T-helper 2 cell treated with Interferon-gamma antibody and Interleukin-4, amounts not matched to agents 5 μg/mL and 100 μg/mL, for 36 hours (primary cell): ENCODE measurements at regions not wholly inside any gene's neighbourhood (a gene's known extent, or its start where the extent isn't known, plus 50 kb on each side); places are given as distances from the start of the nearest gene placed in this dataset.

Experiments
- DNase-seq: peaks from one replicate; pipeline ENCODE4 v3.0.0; 2021; ENCODE audit warnings: low spot score
- H3K27ac Mint-ChIP-seq: one replicate; pipeline ENCODE4 v1.8.0; 2021; ENCODE audit warnings: mild to moderate bottlenecking, mixed read lengths
- H3K27me3 Mint-ChIP-seq: one replicate; pipeline ENCODE4 v1.8.0; 2021; ENCODE audit warnings: low read depth, mixed read lengths
- H3K36me3 Mint-ChIP-seq: one replicate; pipeline ENCODE4 v1.8.0; 2021; ENCODE audit warnings: low read depth, mixed read lengths
- H3K4me1 Mint-ChIP-seq: one replicate; pipeline ENCODE4 v1.8.0; 2021; ENCODE audit warnings: low read depth, mixed read lengths
- H3K4me3 Mint-ChIP-seq: one replicate; pipeline ENCODE4 v1.8.0; 2022; ENCODE audit warnings: mild to moderate bottlenecking, moderate library complexity, mixed read lengths
- H3K9me3 Mint-ChIP-seq: one replicate; pipeline ENCODE4 v1.8.0; 2021; ENCODE audit warnings: mixed read lengths

GRCh38 chr9:85417674-85418073, 324.1 kb downstream of the AGTPBP1 start:
- DNase-seq, result no peak
- Mint-ChIP-seq H3K27ac (no peak overlapping the region), H3K4me3 (no peak overlapping the region), H3K9me3 (no peaks in the 10 kb centered on the region), H3K36me3 (no peaks in the 10 kb centered on the region), H3K4me1 (peaks cover 6% of the 10 kb centered on the region), H3K27me3 (peaks cover 5% of the 10 kb centered on the region)

- Mint-ChIP-seq H3K36me3 (no peaks in the 10 kb centered on the region), H3K4me1 (peaks cover 6% of the 10 kb centered on the region), H3K27ac (no peak overlapping the region), H3K4me3 (no peak overlapping the region), H3K27me3 (peaks cover 5% of the 10 kb centered on the region), H3K9me3 (no peaks in the 10 kb centered on the region)
- no peak for DNase-seq
Observed at GRCh38 chr9:85416715-85417114, 325.0 kb downstream of the AGTPBP1 start.

DNA sequence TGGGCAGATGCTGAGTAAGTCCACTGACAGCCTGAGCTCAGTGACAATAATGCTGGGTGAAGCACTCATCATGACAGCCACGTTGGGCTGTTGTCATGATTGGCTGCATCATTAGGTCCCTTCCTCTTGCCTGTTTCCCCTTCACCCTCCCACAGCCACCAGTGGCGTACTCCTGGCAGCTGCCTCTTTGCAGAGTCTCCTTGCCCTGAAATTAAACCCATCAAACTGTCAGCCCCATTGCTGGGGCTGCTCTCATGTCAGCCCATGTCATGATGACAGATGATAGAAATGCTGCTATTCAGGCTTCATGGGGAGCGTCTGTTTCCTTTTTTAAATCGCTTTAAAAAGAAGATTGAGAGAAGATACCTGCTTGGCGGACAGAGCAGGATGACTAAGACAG, 327.4 kb downstream of the AGTPBP1 start:
- no peak for DNase-seq
- Mint-ChIP-seq H3K27me3 (peaks cover 5% of the 10 kb centered on the region), H3K4me3 (no peak overlapping the region), H3K27ac (no peak overlapping the region), H3K4me1 (no peaks in the 10 kb centered on the region), H3K36me3 (no peaks in the 10 kb centered on the region), H3K9me3 (no peaks in the 10 kb centered on the region)

GRCh38 chr9:85408494-85408893, 333.3 kb downstream of the AGTPBP1 start:
- DNase-seq, result no peak
- Mint-ChIP-seq H3K4me3 (no peak overlapping the region), H3K4me1 (no peaks in the 10 kb centered on the region), H3K27me3 (peaks cover 2% of the 10 kb centered on the region), H3K9me3 (no peaks in the 10 kb centered on the region), H3K27ac (no peak overlapping the region), H3K36me3 (no peaks in the 10 kb centered on the region)

GRCh38 chr9:85405566-85405950, 336.2 kb downstream of the AGTPBP1 start:
- H3K4me3 Mint-ChIP-seq, result no peak overlapping the region
- peaks cover 2% of the 10 kb centered on the region for H3K27me3 Mint-ChIP-seq
- H3K9me3 Mint-ChIP-seq, result no peaks in the 10 kb centered on the region
- no peak overlapping the region for H3K27ac Mint-ChIP-seq
- DNase-seq, result no peak
- H3K4me1 Mint-ChIP-seq, result no peaks in the 10 kb centered on the region
- no peaks in the 10 kb centered on the region for H3K36me3 Mint-ChIP-seq

GRCh38 chr9:85404911-85405565, 336.7 kb downstream of the AGTPBP1 start:
- H3K36me3 Mint-ChIP-seq, result no peaks in the 10 kb centered on the region
- peaks cover 2% of the 10 kb centered on the region for H3K27me3 Mint-ChIP-seq
- no peaks in the 10 kb centered on the region for H3K9me3 Mint-ChIP-seq
- H3K4me1 Mint-ChIP-seq, result no peaks in the 10 kb centered on the region
- H3K4me3 Mint-ChIP-seq, result no peak overlapping the region
- no peak overlapping the region for H3K27ac Mint-ChIP-seq
- DNase-seq, result no peak

DNA sequence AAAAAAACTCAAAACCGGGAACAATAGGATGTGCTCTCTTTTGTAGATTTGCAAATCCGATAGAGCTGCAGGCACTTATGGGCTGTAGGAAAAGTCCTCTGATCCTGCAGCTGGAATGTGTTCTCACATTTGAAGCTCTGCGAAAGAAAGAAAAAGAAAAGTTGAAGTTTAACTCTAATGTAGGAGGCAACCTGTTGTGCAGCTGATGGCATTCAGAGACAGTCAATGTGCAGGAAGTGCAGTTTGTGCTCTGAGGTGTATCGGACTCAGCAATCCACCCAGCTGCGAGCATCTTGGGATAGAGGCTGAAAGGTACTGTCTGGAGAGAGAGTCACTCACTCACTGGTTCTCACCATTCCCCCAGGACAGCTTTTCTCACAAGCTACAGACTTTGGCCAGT, 339.2 kb downstream of the AGTPBP1 start:
- Mint-ChIP-seq H3K9me3 (no peaks in the 10 kb centered on the region), H3K4me1 (no peaks in the 10 kb centered on the region), H3K27ac (no peak overlapping the region), H3K36me3 (no peaks in the 10 kb centered on the region), H3K27me3 (peaks cover 2% of the 10 kb centered on the region), H3K4me3 (no peak overlapping the region)
- DNase-seq, result no peak

DNA sequence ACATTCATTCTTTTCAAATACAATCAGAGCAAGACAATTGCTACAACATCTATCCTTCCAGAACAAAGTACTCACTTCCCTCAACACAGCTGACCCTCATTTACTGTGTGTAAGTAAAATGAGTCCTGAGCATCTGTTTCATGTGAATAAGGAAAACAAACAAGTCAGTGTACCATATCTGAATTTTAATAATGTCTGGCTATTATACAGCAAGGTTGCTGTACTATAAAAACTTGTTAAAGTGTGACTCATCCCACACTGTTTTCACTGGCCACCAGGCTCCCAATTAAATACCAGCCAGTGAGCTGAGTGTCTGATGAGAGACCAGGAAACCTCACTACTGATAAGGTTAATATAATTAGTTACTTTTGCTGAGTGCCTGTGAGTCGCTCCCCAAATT, 339.8 kb downstream of the AGTPBP1 start:
- Mint-ChIP-seq H3K27me3 (peaks cover 2% of the 10 kb centered on the region), H3K4me1 (no peaks in the 10 kb centered on the region), H3K9me3 (no peaks in the 10 kb centered on the region), H3K4me3 (no peak overlapping the region), H3K36me3 (no peaks in the 10 kb centered on the region), H3K27ac (no peak overlapping the region)
- no peak for DNase-seq

DNA sequence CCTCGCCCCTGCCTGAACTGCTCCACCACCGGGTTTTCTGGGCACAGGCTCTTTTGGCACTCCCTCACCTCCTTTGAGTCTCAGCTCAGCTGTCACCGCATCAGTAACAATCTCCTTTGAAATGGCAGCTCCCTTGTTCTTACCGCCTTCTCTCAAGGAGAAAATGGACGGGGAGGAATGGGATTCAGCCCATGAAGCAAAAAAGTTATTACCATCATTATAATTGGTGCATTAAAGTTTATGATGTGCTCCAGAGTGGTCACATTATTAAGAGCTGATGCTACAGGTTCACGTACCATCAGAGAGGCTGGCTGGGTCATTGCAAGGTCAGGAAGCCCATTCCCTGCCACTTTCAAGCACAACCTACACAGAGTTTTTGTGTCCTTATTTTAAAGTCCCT, 344.7 kb downstream of the AGTPBP1 start:
- Mint-ChIP-seq H3K9me3 (no peaks in the 10 kb centered on the region), H3K27ac (no peak overlapping the region), H3K4me1 (no peaks in the 10 kb centered on the region), H3K36me3 (no peaks in the 10 kb centered on the region), H3K27me3 (no peaks in the 10 kb centered on the region), H3K4me3 (no peak overlapping the region)
- no peak for DNase-seq

- no peaks in the 10 kb centered on the region for H3K36me3 Mint-ChIP-seq
- no peak overlapping the region for H3K27ac Mint-ChIP-seq
- no peaks in the 10 kb centered on the region for H3K27me3 Mint-ChIP-seq
- DNase-seq, result no peak
- no peak overlapping the region for H3K4me3 Mint-ChIP-seq
- H3K4me1 Mint-ChIP-seq, result no peaks in the 10 kb centered on the region
- H3K9me3 Mint-ChIP-seq, result no peaks in the 10 kb centered on the region
Observed at GRCh38 chr9:85392260-85392659, 349.5 kb downstream of the AGTPBP1 start.

GRCh38 chr9:85377731-85378289, 363.9 kb downstream of the AGTPBP1 start:
- Mint-ChIP-seq H3K4me1 (peaks cover 2% of the 10 kb centered on the region), H3K27me3 (no peaks in the 10 kb centered on the region), H3K4me3 (no peak overlapping the region), H3K9me3 (no peaks in the 10 kb centered on the region), H3K27ac (no peak overlapping the region), H3K36me3 (no peaks in the 10 kb centered on the region)
- DNase-seq, result no peak

DNA sequence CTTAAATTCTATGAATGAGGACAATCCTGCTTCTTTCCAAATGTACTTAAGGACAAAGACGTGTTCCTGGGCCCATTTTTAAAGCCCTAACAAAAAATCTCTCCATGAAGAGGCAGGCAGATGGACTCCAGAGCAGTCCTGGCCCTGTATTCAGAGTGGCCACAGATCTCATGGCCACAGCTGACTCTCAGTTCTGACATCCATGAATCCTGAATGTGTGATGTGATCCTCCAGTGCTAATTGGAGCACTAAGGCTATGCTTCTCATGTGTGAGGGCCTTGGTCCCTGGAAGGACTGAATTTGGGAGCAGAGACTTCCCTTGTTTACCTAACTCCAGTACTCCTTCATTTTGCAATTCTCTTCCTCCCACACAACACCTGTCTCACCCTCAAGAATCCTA, 373.0 kb downstream of the AGTPBP1 start:
- Mint-ChIP-seq H3K27ac (no peak overlapping the region), H3K36me3 (no peaks in the 10 kb centered on the region), H3K4me1 (no peaks in the 10 kb centered on the region), H3K9me3 (no peaks in the 10 kb centered on the region), H3K27me3 (no peaks in the 10 kb centered on the region), H3K4me3 (no peak overlapping the region)
- no peak for DNase-seq

- H3K36me3 Mint-ChIP-seq, result no peaks in the 10 kb centered on the region
- H3K27me3 Mint-ChIP-seq, result no peaks in the 10 kb centered on the region
- no peaks in the 10 kb centered on the region for H3K4me1 Mint-ChIP-seq
- no peak overlapping the region for H3K27ac Mint-ChIP-seq
- DNase-seq, result no peak
- no peak overlapping the region for H3K4me3 Mint-ChIP-seq
- no peaks in the 10 kb centered on the region for H3K9me3 Mint-ChIP-seq
Observed at GRCh38 chr9:85359161-85359560, 382.6 kb downstream of the AGTPBP1 start.

DNA sequence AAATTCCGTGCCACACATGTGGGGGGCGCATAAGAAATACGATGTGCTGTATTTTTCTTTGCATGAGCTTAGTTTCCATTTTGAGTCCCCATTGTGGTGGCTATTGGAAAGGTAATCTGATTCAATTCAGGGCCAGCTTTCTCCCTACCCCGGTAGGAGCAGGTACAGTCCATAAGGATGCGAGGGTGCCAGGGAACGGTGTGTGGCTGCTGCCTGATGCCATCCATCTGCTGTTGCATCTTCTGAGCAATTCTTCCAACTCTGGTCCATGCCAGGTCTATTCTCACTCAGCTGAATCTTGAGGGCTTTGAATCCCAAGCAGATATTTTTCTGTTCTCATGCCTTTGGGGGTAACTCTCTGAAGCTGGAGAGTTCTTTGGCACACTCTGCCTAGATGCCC, 392.7 kb downstream of the AGTPBP1 start:
- no peaks in the 10 kb centered on the region for H3K9me3 Mint-ChIP-seq
- no peak overlapping the region for H3K4me3 Mint-ChIP-seq
- H3K27ac Mint-ChIP-seq, result no peak overlapping the region
- H3K36me3 Mint-ChIP-seq, result no peaks in the 10 kb centered on the region
- DNase-seq, result no peak
- H3K4me1 Mint-ChIP-seq, result no peaks in the 10 kb centered on the region
- H3K27me3 Mint-ChIP-seq, result no peaks in the 10 kb centered on the region

DNA sequence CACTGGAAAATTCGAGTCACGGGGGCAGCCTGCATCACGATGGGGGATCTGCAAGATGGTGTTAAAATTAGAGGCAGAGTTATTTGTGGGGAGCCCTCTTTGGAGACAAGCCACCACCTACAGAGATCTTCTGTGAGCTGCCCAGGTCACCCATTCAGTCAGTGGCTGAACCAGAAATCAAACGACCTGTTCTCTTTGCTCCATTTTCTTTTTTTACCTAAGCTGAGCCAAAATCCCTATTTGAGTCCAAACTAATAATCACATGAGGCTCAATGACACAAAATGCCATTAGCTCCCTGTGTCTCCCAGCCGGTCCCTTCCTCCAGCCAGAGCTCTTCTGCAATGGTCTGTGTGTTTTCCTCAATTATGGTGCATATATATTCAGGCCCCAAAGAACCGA, 394.2 kb downstream of the AGTPBP1 start:
- Mint-ChIP-seq H3K27ac (no peak overlapping the region), H3K9me3 (no peaks in the 10 kb centered on the region), H3K4me1 (no peaks in the 10 kb centered on the region), H3K36me3 (no peaks in the 10 kb centered on the region), H3K4me3 (no peak overlapping the region), H3K27me3 (peaks cover 6% of the 10 kb centered on the region)
- DNase-seq, result no peak
